T-helper 2 cell treated with Interferon-gamma antibody and Interleukin-4, amounts not matched to agents 5 μg/mL and 100 μg/mL, for 36 hours (primary cell): ENCODE measurements at regions not wholly inside any gene's neighbourhood (a gene's known extent, or its start where the extent isn't known, plus 50 kb on each side); places are given as distances from the start of the nearest gene placed in this dataset.

Experiments used
- DNase-seq: peaks from one replicate; pipeline ENCODE4 v3.0.0; 2021; ENCODE audit warnings: low spot score
- H3K27ac Mint-ChIP-seq: one replicate; pipeline ENCODE4 v1.8.0; 2021; ENCODE audit warnings: mild to moderate bottlenecking, mixed read lengths
- H3K27me3 Mint-ChIP-seq: one replicate; pipeline ENCODE4 v1.8.0; 2021; ENCODE audit warnings: low read depth, mixed read lengths
- H3K36me3 Mint-ChIP-seq: one replicate; pipeline ENCODE4 v1.8.0; 2021; ENCODE audit warnings: low read depth, mixed read lengths
- H3K4me1 Mint-ChIP-seq: one replicate; pipeline ENCODE4 v1.8.0; 2021; ENCODE audit warnings: low read depth, mixed read lengths
- H3K4me3 Mint-ChIP-seq: one replicate; pipeline ENCODE4 v1.8.0; 2022; ENCODE audit warnings: mild to moderate bottlenecking, moderate library complexity, mixed read lengths
- H3K9me3 Mint-ChIP-seq: one replicate; pipeline ENCODE4 v1.8.0; 2021; ENCODE audit warnings: mixed read lengths

DNA sequence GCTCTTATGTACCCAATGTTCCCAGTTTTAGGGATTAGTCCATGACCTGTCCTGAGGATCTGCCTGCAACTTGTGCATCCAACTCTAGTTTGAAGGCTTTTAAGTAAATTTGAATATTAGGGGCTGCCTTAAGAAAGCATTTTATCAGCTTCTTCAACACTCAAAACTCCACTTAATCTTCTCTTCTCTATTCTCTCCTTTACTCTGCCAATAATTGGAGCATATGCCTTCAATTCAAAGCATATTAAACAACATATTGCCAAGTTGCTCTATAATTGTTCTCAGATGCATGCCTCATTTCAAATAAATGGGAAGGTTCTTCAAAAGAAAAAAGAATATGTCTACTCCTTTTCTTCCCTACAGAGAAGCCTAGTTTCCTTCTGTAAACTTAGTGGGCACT lies 84.8 kb upstream of the NCKAP5 start:
- H3K36me3 Mint-ChIP-seq = no peaks in the 10 kb centered on the region
- H3K9me3 Mint-ChIP-seq = no peaks in the 10 kb centered on the region
- no peak overlapping the region for H3K4me3 Mint-ChIP-seq
- no peak overlapping the region for H3K27ac Mint-ChIP-seq
- H3K4me1 Mint-ChIP-seq = no peaks in the 10 kb centered on the region
- DNase-seq = no peak
- no peaks in the 10 kb centered on the region for H3K27me3 Mint-ChIP-seq

DNA sequence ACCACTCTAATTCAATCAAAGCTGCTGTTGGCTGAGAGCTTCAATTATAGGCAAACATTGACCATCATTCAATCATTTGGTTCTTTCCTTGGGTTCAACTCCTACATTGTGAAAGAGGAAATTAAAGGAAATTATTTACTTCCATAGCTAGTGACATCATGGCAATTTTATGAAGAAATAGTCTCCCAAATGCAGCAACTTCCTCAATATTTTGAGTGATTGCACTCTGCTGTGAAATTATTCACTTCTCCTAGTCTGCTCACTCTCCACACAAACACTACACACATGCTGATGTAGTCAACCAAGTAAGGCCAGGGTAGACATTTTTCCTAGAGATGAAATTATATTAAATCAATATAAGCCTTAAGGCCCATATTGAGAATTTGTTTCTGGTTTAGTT lies 86.7 kb upstream of the NCKAP5 start:
- H3K36me3 Mint-ChIP-seq = no peaks in the 10 kb centered on the region
- H3K4me3 Mint-ChIP-seq = no peak overlapping the region
- H3K27ac Mint-ChIP-seq = no peak overlapping the region
- DNase-seq = no peak
- no peaks in the 10 kb centered on the region for H3K4me1 Mint-ChIP-seq
- no peaks in the 10 kb centered on the region for H3K27me3 Mint-ChIP-seq
- H3K9me3 Mint-ChIP-seq = no peaks in the 10 kb centered on the region

DNA sequence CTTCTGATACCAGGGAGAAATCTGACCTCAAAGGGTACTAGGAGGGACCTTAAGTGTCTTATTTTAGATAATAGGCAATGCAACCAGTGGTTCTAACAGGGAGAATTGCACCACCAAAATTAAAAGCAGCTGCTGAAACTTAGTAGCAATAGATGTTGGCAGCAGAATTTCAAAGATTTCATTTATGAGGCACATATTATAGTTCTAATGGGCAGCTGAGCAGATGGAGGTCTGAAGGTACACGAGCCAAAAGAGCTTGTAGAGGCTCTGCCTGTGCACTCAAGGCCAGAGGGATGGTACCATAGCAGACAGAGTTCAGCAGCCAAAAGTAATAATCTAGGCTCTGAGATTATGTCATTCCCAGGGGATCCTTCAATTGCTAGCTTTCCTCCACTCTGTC lies 87.3 kb upstream of the NCKAP5 start:
- Mint-ChIP-seq H3K4me1 (no peaks in the 10 kb centered on the region), H3K4me3 (no peak overlapping the region), H3K36me3 (no peaks in the 10 kb centered on the region), H3K27ac (no peak overlapping the region), H3K27me3 (no peaks in the 10 kb centered on the region), H3K9me3 (no peaks in the 10 kb centered on the region)
- DNase-seq = no peak

DNA sequence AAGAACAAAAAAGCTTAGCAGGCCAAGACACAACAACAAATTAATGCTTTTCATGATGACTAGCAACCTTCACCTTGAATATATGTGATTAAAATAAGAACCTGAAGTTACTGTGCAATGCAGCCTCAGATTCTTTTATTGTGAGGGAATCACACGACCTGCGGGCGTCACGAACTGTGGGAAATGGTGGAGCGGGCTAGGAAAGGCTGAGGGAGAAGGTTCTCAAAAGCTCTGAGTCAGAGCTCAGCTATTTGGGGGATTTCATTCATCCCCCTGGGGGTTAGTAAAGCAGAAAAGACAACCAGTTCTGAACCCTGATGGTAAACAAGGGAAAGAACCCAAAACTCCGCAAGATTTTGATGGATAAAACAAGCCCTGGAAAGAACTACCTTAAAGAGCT lies 89.3 kb upstream of the NCKAP5 start:
- Mint-ChIP-seq H3K4me1 (no peaks in the 10 kb centered on the region), H3K9me3 (no peaks in the 10 kb centered on the region), H3K27ac (no peak overlapping the region), H3K4me3 (no peak overlapping the region), H3K36me3 (no peaks in the 10 kb centered on the region), H3K27me3 (no peaks in the 10 kb centered on the region)
- DNase-seq = no peak

DNA sequence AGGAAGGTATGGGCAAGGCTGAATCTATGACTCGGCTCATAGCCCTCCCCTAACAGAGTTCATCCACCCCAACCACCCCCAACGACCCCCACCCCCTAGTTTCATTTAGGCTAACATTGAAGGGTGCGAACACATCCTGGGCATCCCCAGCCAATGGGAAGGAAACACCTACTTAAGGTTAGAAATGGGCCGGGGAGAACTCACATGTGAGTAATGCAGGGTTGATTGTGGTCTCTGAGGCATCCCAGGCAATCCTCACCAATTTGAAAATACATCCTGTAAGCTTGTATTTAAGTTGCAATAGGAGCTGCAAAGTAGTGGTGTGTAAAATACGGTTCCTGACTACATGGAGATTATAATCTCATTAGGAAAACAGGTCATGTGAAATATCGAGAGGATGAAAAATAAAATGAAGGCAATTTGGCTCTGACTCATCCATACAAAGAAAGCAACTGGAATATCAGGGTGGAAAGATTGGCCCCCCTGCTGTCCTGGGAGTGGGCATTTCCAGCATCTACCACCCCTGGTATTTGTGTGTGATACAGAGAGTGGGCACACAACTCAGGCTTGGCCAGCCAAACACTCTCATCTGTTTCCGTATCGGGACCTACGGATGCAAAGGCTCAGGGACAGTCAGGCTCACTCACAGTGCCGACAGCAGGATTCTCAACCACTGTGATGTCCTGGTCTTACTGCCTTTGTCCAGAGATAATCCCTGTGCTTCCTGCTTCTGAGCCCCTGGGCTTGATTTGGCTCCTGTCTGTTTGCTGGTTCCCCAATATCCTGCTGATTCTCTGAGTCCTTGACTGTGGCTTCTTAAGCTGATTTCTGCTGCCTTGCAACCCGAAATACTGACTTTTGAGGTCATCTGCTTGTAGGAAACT lies 90.0 kb upstream of the NCKAP5 start:
- no peaks in the 10 kb centered on the region for H3K9me3 Mint-ChIP-seq
- H3K36me3 Mint-ChIP-seq = no peaks in the 10 kb centered on the region
- no peaks in the 10 kb centered on the region for H3K27me3 Mint-ChIP-seq
- no peaks in the 10 kb centered on the region for H3K4me1 Mint-ChIP-seq
- H3K4me3 Mint-ChIP-seq = no peak overlapping the region
- no peak overlapping the region for H3K27ac Mint-ChIP-seq
- DNase-seq = no peak

DNA sequence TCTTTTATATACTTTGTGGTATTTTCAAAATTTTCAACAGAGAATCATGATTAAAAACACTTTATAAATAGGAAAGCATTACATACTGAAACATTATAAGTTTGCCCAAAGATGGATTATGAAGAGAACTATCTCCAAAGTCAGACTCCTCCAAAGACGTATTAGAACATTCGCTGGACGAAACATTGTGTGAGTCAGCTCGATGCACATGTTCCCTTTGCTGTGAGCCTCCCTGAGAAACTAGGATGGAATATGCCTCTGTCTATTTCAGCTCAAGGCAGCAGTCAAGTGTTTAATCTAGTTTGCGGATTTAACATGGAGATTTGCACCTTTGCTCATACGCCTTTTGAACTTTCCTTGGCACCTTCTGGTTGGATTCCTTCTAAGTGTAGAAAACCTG lies 92.2 kb upstream of the NCKAP5 start:
- Mint-ChIP-seq H3K27ac (no peak overlapping the region), H3K9me3 (no peaks in the 10 kb centered on the region), H3K4me1 (no peaks in the 10 kb centered on the region)

DNA sequence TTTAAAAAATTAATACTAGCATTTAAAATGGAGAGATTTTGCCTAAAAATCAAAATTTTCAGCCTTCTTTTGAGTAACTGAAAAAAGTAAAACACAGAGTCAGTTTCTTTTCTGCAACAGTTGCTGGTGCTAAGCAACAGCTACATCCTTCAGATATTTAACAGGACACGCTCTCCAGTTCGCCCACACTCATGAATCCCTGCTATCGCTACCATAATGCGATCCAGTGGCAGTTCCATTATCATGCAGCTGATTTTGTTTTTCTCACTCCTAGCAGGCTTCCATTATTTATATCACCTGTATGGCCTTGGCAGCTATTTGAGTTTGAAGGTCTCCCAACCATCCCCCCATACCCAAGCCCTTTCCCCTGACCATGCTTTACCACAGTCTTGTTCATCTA lies 93.1 kb upstream of the NCKAP5 start:
- Mint-ChIP-seq H3K27ac (no peak overlapping the region), H3K9me3 (no peaks in the 10 kb centered on the region), H3K27me3 (no peaks in the 10 kb centered on the region), H3K4me1 (no peaks in the 10 kb centered on the region), H3K36me3 (no peaks in the 10 kb centered on the region), H3K4me3 (no peak overlapping the region)
- no peak for DNase-seq

More for the DNA sequence above, 92.2 kb upstream of the NCKAP5 start:
- Mint-ChIP-seq H3K4me3 (no peak overlapping the region), H3K27me3 (no peaks in the 10 kb centered on the region), H3K36me3 (no peaks in the 10 kb centered on the region)
- no peak for DNase-seq

DNA sequence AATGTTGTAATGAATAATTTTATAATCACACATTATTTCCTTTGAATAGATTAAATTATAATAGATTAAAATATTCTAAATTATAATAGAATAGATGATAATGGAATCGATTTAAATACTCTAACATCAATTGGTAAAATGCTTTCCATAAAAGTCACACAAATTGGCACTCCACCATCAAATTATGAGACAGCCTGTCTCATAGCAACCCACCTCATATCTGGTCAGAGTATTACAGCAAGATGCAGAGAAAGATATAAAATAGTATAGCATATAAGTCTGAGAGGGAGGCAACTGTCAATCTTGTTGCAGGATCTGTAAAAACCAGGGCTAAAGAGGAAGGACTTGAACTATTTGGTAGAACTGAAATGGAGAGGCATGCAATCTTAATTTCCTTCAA lies 98.4 kb upstream of the NCKAP5 start:
- H3K9me3 Mint-ChIP-seq = peaks cover 8% of the 10 kb centered on the region

DNA sequence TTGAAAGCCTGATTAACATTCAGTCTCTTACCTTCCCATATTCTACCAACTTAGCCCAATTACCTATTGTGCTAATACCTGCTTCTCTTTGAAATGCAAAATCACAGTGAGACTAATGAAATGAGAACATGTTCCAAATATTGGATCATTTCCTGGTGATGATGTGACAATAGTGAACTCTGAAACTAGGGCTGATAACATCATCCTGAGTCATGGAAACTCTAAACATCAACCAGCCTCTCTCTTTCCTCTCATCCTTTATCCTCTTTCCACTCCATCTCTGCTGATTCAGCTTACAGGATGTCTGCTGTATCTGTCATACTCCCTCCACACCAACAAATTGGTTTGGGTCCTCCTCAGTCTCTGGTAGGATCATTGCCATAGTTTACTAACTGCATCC lies 98.8 kb upstream of the NCKAP5 start:
- H3K27me3 Mint-ChIP-seq = no peaks in the 10 kb centered on the region
- DNase-seq = no peak
- H3K4me3 Mint-ChIP-seq = no peak overlapping the region
- no peaks in the 10 kb centered on the region for H3K4me1 Mint-ChIP-seq
- H3K9me3 Mint-ChIP-seq = peaks cover 8% of the 10 kb centered on the region
- H3K27ac Mint-ChIP-seq = no peak overlapping the region
- no peaks in the 10 kb centered on the region for H3K36me3 Mint-ChIP-seq

More for the DNA sequence above, 98.4 kb upstream of the NCKAP5 start:
- no peak for DNase-seq
- no peaks in the 10 kb centered on the region for H3K4me1 Mint-ChIP-seq
- no peak overlapping the region for H3K27ac Mint-ChIP-seq
- no peaks in the 10 kb centered on the region for H3K27me3 Mint-ChIP-seq
- no peak overlapping the region for H3K4me3 Mint-ChIP-seq
- no peaks in the 10 kb centered on the region for H3K36me3 Mint-ChIP-seq

DNA sequence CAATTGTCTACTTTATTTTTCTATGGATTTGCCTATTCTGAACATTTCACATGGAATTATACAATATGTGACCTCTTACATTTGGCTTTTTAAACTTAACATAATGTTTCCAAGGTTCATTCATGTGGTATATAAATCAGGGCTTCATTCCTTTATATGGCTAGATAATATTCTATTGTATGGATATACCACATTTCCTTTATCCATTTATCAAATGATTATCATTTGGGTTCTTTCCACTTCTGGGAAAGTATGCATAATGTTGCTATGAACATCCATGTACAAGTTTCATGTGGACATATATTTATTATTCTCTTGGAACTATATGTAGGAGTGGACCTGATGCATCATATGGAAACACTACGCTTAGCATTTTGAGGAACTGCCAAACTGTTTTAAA lies 99.7 kb upstream of the NCKAP5 start:
- H3K27ac Mint-ChIP-seq = no peak overlapping the region

DNA sequence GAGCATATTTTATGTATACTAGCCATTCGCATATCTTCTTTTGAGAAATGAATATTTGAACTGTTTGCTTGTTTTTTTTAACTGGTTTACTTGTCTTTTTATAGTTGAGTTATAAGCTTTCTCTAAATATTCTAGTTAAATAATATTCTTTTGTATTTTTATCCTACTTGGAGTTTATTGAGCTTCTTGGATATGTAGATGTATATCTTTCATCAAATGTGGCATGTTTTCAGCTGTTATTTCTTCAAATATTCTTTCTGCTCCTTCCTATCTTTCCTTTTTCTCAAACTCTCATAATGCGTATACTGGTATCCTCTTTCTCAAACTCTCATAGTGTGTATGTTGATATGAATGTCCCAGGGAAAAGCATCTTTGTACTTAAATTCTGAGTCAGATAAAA lies 100.3 kb upstream of the NCKAP5 start:
- no peaks in the 10 kb centered on the region for H3K27me3 Mint-ChIP-seq
- no peak overlapping the region for H3K4me3 Mint-ChIP-seq
- no peaks in the 10 kb centered on the region for H3K4me1 Mint-ChIP-seq
- no peaks in the 10 kb centered on the region for H3K36me3 Mint-ChIP-seq
- no peak for DNase-seq
- no peak overlapping the region for H3K27ac Mint-ChIP-seq
- peaks cover 8% of the 10 kb centered on the region for H3K9me3 Mint-ChIP-seq

More for the DNA sequence above, 99.7 kb upstream of the NCKAP5 start:
- no peaks in the 10 kb centered on the region for H3K27me3 Mint-ChIP-seq
- H3K4me3 Mint-ChIP-seq = no peak overlapping the region
- H3K36me3 Mint-ChIP-seq = no peaks in the 10 kb centered on the region
- H3K9me3 Mint-ChIP-seq = peaks cover 8% of the 10 kb centered on the region
- no peaks in the 10 kb centered on the region for H3K4me1 Mint-ChIP-seq
- no peak for DNase-seq

DNA sequence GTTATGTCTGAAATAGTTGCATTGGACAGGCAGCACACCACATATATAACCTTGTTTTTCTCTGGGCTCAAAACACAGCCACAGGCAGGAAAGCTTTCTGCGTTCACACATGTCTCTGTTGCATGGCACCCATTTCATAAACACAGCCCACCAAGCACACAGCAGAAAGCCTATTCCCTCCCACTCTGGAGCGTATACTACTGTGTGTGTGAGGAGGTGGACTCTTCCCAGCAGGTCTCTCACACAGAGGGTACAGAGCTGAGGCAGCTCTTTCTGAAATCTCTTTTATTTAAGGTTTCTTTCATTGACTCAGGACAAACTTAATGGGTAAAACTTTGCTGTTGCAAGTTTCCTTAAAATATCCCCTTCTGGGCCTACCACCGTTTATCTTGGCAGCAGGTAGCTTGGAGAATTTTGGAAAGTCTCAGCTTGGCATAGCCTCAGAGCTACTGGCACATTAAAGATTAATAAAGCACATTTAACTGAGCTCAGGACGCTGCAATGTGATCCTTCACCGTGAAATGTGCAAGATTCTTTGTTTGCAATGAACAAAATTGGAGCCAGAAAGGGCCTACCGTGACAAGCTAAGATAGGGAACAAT lies 105.1 kb upstream of the NCKAP5 start:
- no peak overlapping the region for H3K4me3 Mint-ChIP-seq
- H3K27ac Mint-ChIP-seq = no peak overlapping the region
- peaks cover 8% of the 10 kb centered on the region for H3K9me3 Mint-ChIP-seq
- H3K27me3 Mint-ChIP-seq = peaks cover 2% of the 10 kb centered on the region
- no peak for DNase-seq
- no peaks in the 10 kb centered on the region for H3K36me3 Mint-ChIP-seq
- no peaks in the 10 kb centered on the region for H3K4me1 Mint-ChIP-seq

DNA sequence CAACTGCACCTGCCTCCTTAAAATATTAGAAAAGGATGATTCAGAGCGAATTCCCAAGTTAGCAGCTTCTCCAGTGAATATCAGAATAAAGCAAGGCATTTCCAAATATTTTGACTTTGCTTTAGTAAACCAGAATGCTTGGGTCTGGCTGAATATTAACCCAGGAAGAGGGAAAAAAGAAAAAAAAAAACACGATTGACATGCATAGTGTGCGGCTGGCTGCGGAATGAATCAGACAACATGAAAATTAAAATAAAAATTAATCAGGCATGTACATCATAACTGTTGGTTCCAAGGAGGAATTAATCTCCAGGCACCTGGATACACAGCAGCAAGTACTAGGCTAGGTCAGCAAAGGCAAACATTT lies 105.8 kb upstream of the NCKAP5 start:
- H3K27me3 Mint-ChIP-seq = peaks cover 2% of the 10 kb centered on the region
- no peaks in the 10 kb centered on the region for H3K36me3 Mint-ChIP-seq
- no peaks in the 10 kb centered on the region for H3K4me1 Mint-ChIP-seq
- H3K9me3 Mint-ChIP-seq = peaks cover 2% of the 10 kb centered on the region
- H3K4me3 Mint-ChIP-seq = no peak overlapping the region
- no peak overlapping the region for H3K27ac Mint-ChIP-seq
- no peak for DNase-seq

DNA sequence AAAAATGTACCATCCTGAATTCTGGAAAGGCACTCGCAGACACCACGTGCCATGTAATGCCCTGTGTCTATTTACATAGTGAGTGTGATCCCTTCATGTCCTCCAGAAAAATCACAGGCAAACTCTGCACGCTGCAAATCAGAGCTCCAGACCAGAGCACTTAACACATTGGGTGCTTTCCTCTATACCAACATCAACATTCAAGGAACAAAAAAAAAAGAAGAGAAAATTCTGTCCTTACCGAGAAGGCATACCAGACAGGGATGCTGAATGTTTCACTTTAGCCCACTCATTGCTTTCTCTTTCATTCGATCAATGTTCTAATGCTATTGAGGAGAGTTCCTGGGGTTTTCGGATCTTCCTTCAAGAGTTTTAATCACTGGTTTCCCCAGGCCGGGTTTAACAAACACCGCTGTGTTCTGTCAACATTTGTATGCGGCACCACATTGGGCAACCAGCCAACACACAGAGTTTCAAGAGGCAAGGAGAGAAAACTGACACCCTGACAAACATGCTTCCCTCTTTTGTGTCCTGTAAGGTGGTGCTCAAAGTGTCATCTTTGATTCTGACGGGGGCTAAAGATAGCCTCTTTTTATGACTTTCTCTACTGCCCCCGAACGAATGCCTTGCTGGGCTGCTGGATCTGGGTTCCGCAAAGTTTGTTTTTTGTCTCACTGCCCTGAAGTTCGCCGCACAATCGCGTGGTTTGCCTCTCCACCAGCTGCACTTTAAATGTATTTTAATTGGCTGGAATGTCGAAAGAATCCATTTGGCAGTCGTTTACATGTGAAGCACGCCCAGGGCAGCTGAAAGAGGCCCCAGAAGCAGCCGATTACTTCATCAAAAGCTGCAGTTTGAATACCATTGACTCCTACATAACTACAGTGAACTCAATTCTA lies 106.4 kb upstream of the NCKAP5 start:
- Mint-ChIP-seq H3K4me1 (no peaks in the 10 kb centered on the region), H3K9me3 (no peaks in the 10 kb centered on the region), H3K27me3 (peaks cover 2% of the 10 kb centered on the region), H3K27ac (no peak overlapping the region), H3K36me3 (no peaks in the 10 kb centered on the region), H3K4me3 (no peak overlapping the region)
- DNase-seq = no peak
